Memory B cell (primary cell): ENCODE measurements at regions not wholly inside any gene's neighbourhood (a gene's known extent, or its start where the extent isn't known, plus 50 kb on each side); places are given as distances from the start of the nearest gene placed in this dataset.

Source experiments
- ATAC-seq: fragments of 150-1000 bp; cut with Tn5 transposase; 2 replicates; pipeline ENCODE4 v1.10.0; 2021; ENCODE audit warnings: low read depth, mild to moderate bottlenecking, moderate library complexity
- DNase-seq, 2 donors: peaks; one replicate each; pipeline ENCODE4 v3.0.0; 2022; ENCODE audit warnings: low spot score in 2 of 2
- H3K27ac Mint-ChIP-seq: one replicate; pipeline ENCODE4 v1.8.0; 2022; ENCODE audit warnings: mild to moderate bottlenecking, moderate library complexity, mixed read lengths
- H3K27me3 Mint-ChIP-seq: one replicate; pipeline ENCODE4 v1.8.0; 2022; ENCODE audit warnings: mixed read lengths
- H3K36me3 Mint-ChIP-seq: one replicate; pipeline ENCODE4 v1.8.0; 2022; ENCODE audit warnings: mild to moderate bottlenecking, mixed read lengths
- H3K4me1 Mint-ChIP-seq: one replicate; pipeline ENCODE4 v1.8.0; 2022; ENCODE audit warnings: mixed read lengths
- H3K4me3 Mint-ChIP-seq: one replicate; pipeline ENCODE4 v1.8.0; 2022; ENCODE audit warnings: mild to moderate bottlenecking, moderate library complexity, mixed read lengths
- H3K9me3 Mint-ChIP-seq: one replicate; pipeline ENCODE4 v1.8.0; 2022; ENCODE audit warnings: mixed read lengths

DNA sequence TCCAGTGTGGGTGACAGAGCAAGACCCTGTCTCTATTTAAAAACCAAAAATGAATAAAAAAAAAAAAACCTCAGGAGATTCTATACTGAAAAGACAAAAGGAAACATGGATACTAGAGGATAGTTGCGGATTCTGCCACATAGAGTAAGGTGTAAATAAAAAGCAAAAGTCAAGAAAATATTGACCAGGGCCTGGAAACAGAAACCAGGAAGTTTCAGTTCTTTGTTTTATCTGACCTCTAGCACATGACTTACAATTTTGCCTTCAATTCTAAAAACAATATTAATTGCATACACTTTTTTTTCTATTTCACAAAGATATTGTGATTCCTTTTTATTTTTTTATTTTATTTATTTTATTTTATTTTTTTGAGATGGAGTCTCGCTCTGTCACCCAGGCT, 96.2 kb upstream of the NMUR2 start:
- no peaks in the 10 kb centered on the region for H3K36me3 Mint-ChIP-seq
- no peak overlapping the region for H3K4me3 Mint-ChIP-seq
- H3K4me1 Mint-ChIP-seq: peaks cover 7% of the 10 kb centered on the region
- H3K9me3 Mint-ChIP-seq: peaks cover 1% of the 10 kb centered on the region
- no peak overlapping the region for H3K27ac Mint-ChIP-seq
- peaks cover 3% of the 10 kb centered on the region for H3K27me3 Mint-ChIP-seq
- ATAC-seq: peak; percentile 59
- DNase-seq: no peak

- Mint-ChIP-seq H3K36me3 (no peaks in the 10 kb centered on the region), H3K4me1 (peaks cover 7% of the 10 kb centered on the region)
- ATAC-seq: no peak
Observed at GRCh38 chr5:152503206-152503605, 98.1 kb upstream of the NMUR2 start.

DNA sequence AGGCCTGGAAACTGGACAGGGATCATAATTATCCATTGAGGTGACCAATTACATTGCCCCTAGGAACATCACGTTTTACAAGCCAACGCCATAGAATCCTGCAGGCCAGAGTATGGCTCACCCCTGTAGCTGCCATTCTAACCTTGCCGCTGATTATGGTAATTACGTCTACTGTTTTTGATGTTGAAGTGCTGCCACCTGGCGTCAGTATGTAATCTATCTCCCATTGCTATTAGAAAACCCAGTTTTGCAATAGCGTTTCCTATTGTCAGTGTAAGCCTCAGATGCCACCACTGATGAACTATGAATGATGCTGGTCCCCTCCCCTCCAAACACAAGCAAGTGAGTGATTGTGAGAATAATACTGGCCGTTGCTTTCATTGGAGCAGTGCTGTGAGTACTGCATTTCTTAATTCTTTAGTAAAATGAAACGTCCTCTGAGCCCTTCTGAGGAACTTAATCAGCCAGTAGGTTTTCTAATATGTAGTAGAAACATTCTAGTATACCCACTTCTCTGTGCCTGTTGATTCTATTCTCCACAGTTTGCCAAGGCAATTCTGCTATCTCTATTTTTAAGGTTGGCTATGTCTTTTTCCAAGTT, 100.5 kb upstream of the NMUR2 start:
- DNase-seq: peak; percentile 29 to 41
- Mint-ChIP-seq H3K27ac (no peak overlapping the region), H3K4me1 (peaks cover 7% of the 10 kb centered on the region), H3K9me3 (no peaks in the 10 kb centered on the region), H3K27me3 (peaks cover 5% of the 10 kb centered on the region), H3K36me3 (no peaks in the 10 kb centered on the region), H3K4me3 (no peak overlapping the region)
- ATAC-seq: peak; percentile 89

More at GRCh38 chr5:152503206-152503605, 98.1 kb upstream of the NMUR2 start:
- Mint-ChIP-seq H3K27me3 (peaks cover 3% of the 10 kb centered on the region), H3K4me3 (no peak overlapping the region), H3K27ac (no peak overlapping the region), H3K9me3 (no peaks in the 10 kb centered on the region)
- no peak for DNase-seq

GRCh38 chr5:152511120-152511519, 106.0 kb upstream of the NMUR2 start:
- ATAC-seq (no peak), DNase-seq (no peak)
- H3K27me3 Mint-ChIP-seq: peaks cover 7% of the 10 kb centered on the region
- no peaks in the 10 kb centered on the region for H3K36me3 Mint-ChIP-seq
- no peak overlapping the region for H3K4me3 Mint-ChIP-seq
- H3K4me1 Mint-ChIP-seq: no peaks in the 10 kb centered on the region
- no peak overlapping the region for H3K27ac Mint-ChIP-seq
- no peaks in the 10 kb centered on the region for H3K9me3 Mint-ChIP-seq

DNA sequence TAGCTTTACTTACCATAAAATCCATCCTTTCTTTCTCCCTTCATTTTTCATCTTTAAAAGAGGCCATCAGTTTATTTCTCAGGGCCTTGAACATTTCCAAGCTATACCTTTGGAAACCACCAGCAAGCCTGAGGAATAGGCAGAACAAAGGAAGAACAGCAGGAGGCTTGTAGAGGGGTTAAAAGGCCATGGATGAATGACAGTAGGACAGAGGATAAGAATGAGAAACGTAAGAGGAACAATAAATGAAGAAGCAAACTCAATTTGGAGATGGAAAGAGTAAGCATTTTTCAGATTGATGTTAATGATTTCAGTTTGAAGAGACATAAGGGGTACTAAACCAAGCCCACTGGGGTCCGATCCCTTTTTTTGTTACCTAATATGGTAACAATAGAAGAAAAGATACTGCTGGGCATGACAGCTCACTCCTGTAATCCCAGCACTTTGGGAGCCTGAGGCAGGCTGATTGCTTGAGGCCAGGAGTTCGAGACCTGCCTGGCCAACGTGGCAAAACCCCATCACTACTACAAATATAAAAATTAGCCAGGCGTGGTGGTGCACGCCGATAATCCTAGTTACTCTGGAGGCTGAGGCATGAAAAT, 106.6 kb upstream of the NMUR2 start:
- no peaks in the 10 kb centered on the region for H3K4me1 Mint-ChIP-seq

DNA sequence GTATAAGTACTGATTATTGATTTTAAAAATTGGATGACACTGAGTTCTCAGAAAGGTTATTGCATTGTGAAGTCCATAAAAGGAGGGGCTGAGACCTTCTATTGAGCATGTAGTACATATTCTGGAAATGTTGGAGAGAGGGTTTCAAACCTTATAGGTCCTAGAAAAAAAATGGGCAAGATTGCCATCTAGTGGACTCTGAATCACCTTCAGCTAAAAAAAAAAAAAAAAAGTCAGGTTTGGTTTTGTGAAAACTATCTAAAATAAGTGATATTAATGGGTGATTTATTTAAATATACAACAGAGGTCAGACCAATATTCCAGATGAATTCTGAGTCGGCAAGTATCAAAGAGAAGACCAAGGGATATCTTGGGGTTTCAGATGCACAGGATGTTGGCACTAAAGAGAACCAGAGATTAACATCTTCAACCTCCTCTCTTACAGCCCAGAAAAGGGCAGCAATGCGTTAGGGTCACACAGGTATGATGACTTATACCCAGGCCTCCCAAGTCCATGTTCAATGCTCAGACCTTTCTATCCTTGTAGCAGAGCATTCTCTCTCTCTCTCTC, 109.8 kb upstream of the NMUR2 start:
- H3K9me3 Mint-ChIP-seq: no peaks in the 10 kb centered on the region
- no peak for DNase-seq

More for the DNA sequence above, 106.6 kb upstream of the NMUR2 start:
- ATAC-seq (no peak), DNase-seq (no peak)
- H3K27ac Mint-ChIP-seq: no peak overlapping the region
- no peaks in the 10 kb centered on the region for H3K9me3 Mint-ChIP-seq
- H3K4me3 Mint-ChIP-seq: no peak overlapping the region
- peaks cover 7% of the 10 kb centered on the region for H3K27me3 Mint-ChIP-seq
- no peaks in the 10 kb centered on the region for H3K36me3 Mint-ChIP-seq

GRCh38 chr5:152523964-152524363, 118.9 kb upstream of the NMUR2 start:
- H3K27ac Mint-ChIP-seq: no peak overlapping the region
- no peak overlapping the region for H3K4me3 Mint-ChIP-seq
- no peaks in the 10 kb centered on the region for H3K36me3 Mint-ChIP-seq
- ATAC-seq (no peak), DNase-seq (no peak)
- H3K9me3 Mint-ChIP-seq: no peaks in the 10 kb centered on the region
- H3K27me3 Mint-ChIP-seq: no peaks in the 10 kb centered on the region
- H3K4me1 Mint-ChIP-seq: peaks cover 8% of the 10 kb centered on the region

More for the DNA sequence above, 109.8 kb upstream of the NMUR2 start:
- Mint-ChIP-seq H3K27ac (no peak overlapping the region), H3K27me3 (peaks cover 3% of the 10 kb centered on the region), H3K4me1 (no peaks in the 10 kb centered on the region), H3K4me3 (no peak overlapping the region), H3K36me3 (no peaks in the 10 kb centered on the region)
- ATAC-seq: no peak

DNA sequence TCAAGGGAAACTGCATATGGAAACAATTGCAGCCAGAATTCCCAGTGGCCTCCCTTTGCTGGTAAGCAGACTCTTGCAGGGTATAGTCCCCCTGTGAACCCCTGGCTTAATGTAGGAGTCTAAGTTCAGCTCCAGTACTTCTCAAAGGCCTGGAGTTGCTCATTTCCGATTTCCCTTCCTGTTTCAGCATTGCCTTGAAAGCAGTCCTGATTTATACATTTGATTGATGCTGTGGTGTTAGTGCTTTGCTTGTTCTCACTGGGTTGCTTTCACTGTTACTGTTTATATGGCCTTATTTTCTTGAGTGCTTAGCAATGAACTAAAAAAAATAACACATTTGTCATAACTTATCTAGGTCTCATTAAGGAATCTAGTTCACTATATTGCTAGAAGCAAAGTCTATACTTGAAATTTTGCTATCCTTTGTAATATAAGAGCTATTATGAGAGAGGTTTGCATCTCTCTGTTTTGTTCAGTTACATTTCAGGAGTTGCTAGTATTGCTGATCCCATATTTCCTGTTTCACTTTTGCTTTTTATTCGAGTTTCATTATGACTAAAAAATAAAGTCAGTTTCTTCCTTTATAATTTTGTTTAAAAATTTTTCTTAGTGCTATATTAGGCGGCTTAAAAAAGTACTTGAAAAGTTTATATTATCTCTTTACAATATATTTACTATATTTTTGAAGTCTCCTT, 122.4 kb upstream of the NMUR2 start:
- no peaks in the 10 kb centered on the region for H3K9me3 Mint-ChIP-seq
- peak overlapping the region; percentile 25 for H3K4me3 Mint-ChIP-seq
- H3K27me3 Mint-ChIP-seq: no peaks in the 10 kb centered on the region
- DNase-seq: no peak
- peak overlapping the region; percentile 79 for H3K27ac Mint-ChIP-seq
- peaks cover 12% of the 10 kb centered on the region for H3K4me1 Mint-ChIP-seq
- ATAC-seq: peak; percentile 46
- no peaks in the 10 kb centered on the region for H3K36me3 Mint-ChIP-seq

DNA sequence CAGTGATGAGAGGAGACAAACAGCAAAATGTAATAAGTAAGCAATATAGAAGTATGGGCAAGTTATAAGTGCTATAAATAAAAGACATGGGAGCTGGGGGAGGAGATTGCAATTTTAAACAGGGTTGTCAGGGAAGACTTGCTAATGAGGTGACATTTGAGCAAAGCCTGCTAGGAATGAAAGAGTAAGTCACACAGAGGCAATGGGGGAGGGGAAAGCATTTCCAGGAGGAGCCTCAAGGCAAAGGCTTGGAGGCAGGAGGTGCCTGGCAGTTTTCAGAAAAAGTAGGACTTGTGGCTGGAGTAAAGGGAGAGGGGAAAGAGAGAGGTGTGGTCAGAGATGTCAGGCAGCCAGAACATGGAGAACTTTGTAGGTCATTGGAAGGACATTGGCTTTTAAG, 124.4 kb upstream of the NMUR2 start:
- Mint-ChIP-seq H3K4me1 (peaks cover 12% of the 10 kb centered on the region), H3K27ac (no peak overlapping the region), H3K9me3 (no peaks in the 10 kb centered on the region), H3K4me3 (no peak overlapping the region), H3K36me3 (no peaks in the 10 kb centered on the region), H3K27me3 (no peaks in the 10 kb centered on the region)
- DNase-seq: no peak
- ATAC-seq: no peak

DNA sequence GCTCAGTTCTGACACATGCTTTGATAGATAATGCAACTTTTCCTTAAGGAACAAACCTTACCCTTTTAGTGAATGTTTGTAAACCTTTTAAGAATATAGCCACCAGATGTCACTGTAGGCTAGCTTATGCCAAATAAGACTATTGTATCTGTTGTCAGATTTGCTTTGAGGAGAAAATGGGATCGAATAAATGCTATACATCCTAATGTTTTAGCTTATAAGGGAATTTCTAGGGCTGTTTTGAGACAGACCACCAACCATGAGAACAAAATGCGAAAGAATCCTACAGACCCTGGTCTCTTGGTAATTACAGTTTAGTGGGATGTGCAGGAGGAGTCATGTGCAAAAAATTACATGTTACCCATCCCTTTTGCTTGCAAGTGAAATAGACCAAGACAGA, 127.6 kb upstream of the NMUR2 start:
- no peaks in the 10 kb centered on the region for H3K9me3 Mint-ChIP-seq
- H3K4me1 Mint-ChIP-seq: peaks cover 9% of the 10 kb centered on the region
- DNase-seq (peak in 1 of 2 donors; percentile 13), ATAC-seq (no peak)
- no peaks in the 10 kb centered on the region for H3K27me3 Mint-ChIP-seq
- no peak overlapping the region for H3K27ac Mint-ChIP-seq
- H3K36me3 Mint-ChIP-seq: no peaks in the 10 kb centered on the region
- H3K4me3 Mint-ChIP-seq: no peak overlapping the region

GRCh38 chr5:152534641-152535040, 129.6 kb upstream of the NMUR2 start:
- Mint-ChIP-seq H3K9me3 (no peaks in the 10 kb centered on the region), H3K4me3 (no peak overlapping the region), H3K27me3 (peaks cover 1% of the 10 kb centered on the region), H3K4me1 (peaks cover 2% of the 10 kb centered on the region), H3K27ac (no peak overlapping the region), H3K36me3 (no peaks in the 10 kb centered on the region)
- no peak for ATAC-seq
- DNase-seq: no peak

DNA sequence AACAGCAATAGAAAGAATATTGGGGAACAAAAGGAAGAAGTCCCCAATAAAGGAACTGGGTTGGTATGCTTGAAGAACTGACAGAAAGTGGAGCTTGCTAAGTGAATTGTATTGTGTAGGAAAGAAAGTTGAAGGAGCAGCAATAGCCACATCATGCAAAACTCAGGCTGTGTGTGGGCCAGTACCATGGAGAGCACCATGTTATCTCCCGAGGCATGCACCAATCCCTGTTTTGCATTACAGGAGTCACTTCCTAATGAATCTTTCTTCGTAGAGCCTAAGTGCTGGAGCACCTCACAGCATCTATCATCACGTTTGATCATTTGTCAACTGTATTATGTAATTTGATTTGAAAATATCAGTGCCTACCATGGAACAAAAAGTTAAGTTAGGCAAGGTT, 137.7 kb upstream of the NMUR2 start:
- DNase-seq: no peak
- H3K36me3 Mint-ChIP-seq: no peaks in the 10 kb centered on the region

GRCh38 chr5:152546493-152546892, 141.4 kb upstream of the NMUR2 start:
- Mint-ChIP-seq H3K27me3 (peaks cover 8% of the 10 kb centered on the region), H3K9me3 (no peaks in the 10 kb centered on the region), H3K27ac (no peak overlapping the region), H3K36me3 (no peaks in the 10 kb centered on the region), H3K4me3 (no peak overlapping the region), H3K4me1 (no peaks in the 10 kb centered on the region)
- DNase-seq (no peak), ATAC-seq (no peak)

More for the DNA sequence above, 137.7 kb upstream of the NMUR2 start:
- H3K4me1 Mint-ChIP-seq: no peaks in the 10 kb centered on the region
- peaks cover 17% of the 10 kb centered on the region for H3K27me3 Mint-ChIP-seq
- no peak for ATAC-seq
- H3K9me3 Mint-ChIP-seq: no peaks in the 10 kb centered on the region
- H3K4me3 Mint-ChIP-seq: no peak overlapping the region
- no peak overlapping the region for H3K27ac Mint-ChIP-seq

DNA sequence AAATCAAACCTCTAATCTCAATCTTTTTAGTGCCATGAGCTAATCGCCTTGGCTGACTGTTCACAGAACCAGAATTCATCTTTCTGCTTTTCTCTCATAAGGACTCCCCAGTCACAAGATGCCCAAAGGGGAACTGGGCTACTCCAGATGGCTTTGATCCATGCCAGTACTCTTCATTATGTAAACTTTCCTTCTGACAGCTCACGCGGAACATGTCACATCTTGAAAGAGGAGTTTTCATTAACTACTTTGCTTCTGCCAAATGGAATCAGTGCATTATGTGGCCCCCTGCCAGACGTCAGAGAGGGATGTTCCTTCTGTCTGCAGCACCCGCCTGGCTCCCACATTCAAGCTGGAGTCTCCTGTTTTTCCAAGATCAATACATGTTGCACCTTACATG, 142.1 kb upstream of the NMUR2 start:
- H3K27ac Mint-ChIP-seq: no peak overlapping the region
- no peak overlapping the region for H3K4me3 Mint-ChIP-seq
- DNase-seq (no peak), ATAC-seq (no peak)
- peaks cover 6% of the 10 kb centered on the region for H3K27me3 Mint-ChIP-seq
- H3K36me3 Mint-ChIP-seq: no peaks in the 10 kb centered on the region
- H3K9me3 Mint-ChIP-seq: no peaks in the 10 kb centered on the region
- H3K4me1 Mint-ChIP-seq: no peaks in the 10 kb centered on the region
